ENCODE measurements at regions not wholly inside any gene's neighbourhood (a gene's known extent, or its start where the extent isn't known, plus 50 kb on each side); places are given as distances from the start of the nearest gene placed in this dataset.

DNA sequence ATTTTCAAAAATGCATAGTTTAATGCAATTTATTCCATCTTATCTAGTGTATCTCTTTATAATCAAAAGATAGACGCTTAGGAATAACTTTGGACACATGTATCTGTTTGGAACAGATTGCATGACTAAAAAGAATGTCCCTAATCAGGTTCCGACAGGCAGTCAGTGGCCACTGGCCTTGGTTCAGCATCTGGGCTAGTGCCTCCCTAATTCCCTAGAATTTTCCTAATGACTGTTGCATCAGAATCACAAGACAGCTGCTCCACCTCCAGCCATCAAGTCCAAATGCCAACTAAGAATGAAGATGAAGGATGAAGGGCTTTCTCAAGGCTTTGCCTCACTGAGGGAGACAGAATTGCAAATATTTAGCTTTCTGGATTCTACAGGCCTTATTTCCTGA is 173.8 kb downstream of the EFNB2 start:
- TF ChIP-seq, protein P1, sequence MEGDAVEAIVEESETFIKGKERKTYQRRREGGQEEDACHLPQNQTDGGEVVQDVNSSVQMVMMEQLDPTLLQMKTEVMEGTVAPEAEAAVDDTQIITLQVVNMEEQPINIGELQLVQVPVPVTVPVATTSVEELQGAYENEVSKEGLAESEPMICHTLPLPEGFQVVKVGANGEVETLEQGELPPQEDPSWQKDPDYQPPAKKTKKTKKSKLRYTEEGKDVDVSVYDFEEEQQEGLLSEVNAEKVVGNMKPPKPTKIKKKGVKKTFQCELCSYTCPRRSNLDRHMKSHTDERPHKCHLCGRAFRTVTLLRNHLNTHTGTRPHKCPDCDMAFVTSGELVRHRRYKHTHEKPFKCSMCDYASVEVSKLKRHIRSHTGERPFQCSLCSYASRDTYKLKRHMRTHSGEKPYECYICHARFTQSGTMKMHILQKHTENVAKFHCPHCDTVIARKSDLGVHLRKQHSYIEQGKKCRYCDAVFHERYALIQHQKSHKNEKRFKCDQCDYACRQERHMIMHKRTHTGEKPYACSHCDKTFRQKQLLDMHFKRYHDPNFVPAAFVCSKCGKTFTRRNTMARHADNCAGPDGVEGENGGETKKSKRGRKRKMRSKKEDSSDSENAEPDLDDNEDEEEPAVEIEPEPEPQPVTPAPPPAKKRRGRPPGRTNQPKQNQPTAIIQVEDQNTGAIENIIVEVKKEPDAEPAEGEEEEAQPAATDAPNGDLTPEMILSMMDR (IDR thresholded peaks at IDR 0.05; ENCODE audit: low read depth, low read length): no peak

DNA sequence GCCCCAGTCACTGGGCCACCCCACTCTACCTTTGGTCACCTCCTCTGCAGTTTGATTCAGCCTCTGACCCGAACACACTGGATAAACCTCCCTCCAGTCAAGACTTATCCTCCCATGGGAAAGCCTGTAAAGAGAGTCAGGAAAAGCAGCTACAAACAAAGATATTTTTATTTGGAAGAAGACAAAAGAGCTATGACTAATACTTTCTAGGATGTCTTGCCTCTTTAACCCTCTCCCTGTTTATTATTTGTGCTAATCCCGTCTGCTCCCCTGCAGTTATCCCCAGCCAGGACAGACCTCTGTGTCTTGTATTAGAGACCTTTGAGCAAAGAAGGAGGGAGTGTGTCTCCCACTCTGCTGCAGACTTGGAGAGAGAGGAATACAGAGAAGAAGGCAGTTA is 178.3 kb downstream of the EFNB2 start:
- H3K4me3 ChIP-seq (replicated peaks in 1 of 2; ENCODE audit: low read depth in 2 of 2, low read length in 2 of 2): no peak overlapping the region
- TF ChIP-seq, protein P1 (IDR thresholded peaks at IDR 0.05; ENCODE audit: low read depth, low read length): no peak
- peak; percentile 26 to 44 for DNase-seq (ENCODE audit: low read depth in 2 of 2)

More for the DNA sequence above, 173.8 kb downstream of the EFNB2 start:
- peak in 1 of 2 donors; percentile 24 for DNase-seq (ENCODE audit: low read depth in 2 of 2)
- no peak overlapping the region for H3K4me3 ChIP-seq (replicated peaks in 1 of 2; ENCODE audit: low read depth in 2 of 2, low read length in 2 of 2)

DNA sequence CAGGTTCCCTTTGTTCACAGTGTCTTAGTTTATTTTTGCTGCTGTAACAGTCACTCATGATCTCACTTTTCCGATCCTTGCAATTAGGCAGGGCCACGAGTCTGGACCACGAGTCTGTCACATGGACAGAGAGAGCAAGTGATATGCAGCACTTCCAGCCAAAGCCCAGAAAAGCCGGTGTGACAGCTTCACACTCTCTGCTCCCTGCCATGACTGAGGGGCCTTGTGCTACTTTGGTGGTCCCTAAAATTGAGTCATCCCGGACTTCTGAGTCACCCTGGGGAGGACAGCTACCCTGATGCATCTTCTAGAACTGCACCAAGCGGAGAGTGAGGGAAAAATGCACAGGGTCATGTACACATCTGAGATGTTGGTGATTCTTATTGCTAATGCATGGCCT is 179.6 kb downstream of the EFNB2 start:
- H3K4me3 ChIP-seq (replicated peaks in 1 of 2; ENCODE audit: low read depth in 2 of 2, low read length in 2 of 2): no peak overlapping the region
- TF ChIP-seq, protein P1 (IDR thresholded peaks at IDR 0.05; ENCODE audit: low read depth, low read length): no peak
- no peak for DNase-seq (ENCODE audit: low read depth in 2 of 2)

DNA sequence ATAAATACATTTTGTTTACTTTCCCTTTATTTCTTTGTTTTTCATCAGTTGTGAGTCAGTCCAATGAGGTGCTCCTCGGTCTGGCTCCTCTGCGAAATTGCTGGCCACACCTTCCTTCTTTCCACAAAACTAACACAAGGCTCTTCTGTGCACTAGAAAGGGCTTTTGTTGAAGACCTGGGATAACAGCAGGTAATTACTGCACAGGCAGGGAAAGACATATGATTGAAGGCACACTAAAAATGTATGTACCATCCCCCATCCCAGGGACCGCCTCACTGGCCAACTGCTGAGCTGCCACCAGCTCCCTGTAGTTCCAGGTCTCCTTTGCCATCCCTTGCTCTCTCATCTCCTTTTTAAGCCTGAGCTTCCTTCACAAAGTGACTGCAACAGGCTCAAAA is 180.5 kb downstream of the EFNB2 start:
- DNase-seq (ENCODE audit: low read depth in 2 of 2): no peak
- TF ChIP-seq, protein P1 (IDR thresholded peaks at IDR 0.05; ENCODE audit: low read depth, low read length): no peak
- no peak overlapping the region for H3K4me3 ChIP-seq (replicated peaks in 1 of 2; ENCODE audit: low read depth in 2 of 2, low read length in 2 of 2)

DNA sequence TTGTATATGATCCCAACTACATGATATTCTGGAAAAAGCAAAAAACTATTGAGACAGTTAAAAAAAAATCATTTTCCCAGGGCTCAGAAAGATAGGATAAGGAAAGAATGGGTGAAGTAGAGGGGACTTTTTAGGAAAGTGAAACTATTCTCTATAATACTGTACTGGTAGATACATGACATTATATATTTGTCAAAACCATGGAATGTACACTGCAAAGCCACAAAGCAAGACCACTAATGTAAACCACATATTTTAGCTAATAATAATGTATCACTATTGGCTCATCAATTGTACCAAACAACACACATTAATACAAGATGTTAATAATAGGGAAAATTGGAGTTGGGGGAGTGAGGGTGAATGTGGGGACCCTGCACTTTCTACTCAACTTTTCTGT is 182.6 kb downstream of the EFNB2 start:
- no peak for DNase-seq (ENCODE audit: low read depth in 2 of 2)
- TF ChIP-seq, protein P1 (IDR thresholded peaks at IDR 0.05; ENCODE audit: low read depth, low read length): no peak
- H3K4me3 ChIP-seq (replicated peaks in 1 of 2; ENCODE audit: low read depth in 2 of 2, low read length in 2 of 2): no peak overlapping the region

DNA sequence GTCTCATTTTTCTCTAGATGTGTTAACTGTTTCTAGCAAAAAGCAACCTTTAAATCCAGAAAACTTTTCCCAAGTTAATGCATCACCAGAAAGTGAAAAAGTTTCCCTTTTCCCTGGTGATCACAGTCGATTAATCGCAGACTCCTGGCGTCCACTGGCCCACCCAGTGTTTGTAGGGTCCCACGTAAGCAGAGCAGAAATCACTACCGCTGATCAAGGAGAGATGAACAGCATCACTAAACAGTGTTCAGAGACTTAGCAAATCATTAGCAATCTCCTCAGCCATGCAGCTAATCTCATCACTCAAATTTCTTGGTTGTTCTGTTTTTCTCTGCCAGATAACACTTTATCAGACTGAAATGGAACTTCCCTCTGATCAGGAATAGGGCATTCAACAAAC is 184.2 kb downstream of the EFNB2 start:
- TF ChIP-seq, protein P1 (IDR thresholded peaks at IDR 0.05; ENCODE audit: low read depth, low read length): no peak
- no peak for DNase-seq (ENCODE audit: low read depth in 2 of 2)

DNA sequence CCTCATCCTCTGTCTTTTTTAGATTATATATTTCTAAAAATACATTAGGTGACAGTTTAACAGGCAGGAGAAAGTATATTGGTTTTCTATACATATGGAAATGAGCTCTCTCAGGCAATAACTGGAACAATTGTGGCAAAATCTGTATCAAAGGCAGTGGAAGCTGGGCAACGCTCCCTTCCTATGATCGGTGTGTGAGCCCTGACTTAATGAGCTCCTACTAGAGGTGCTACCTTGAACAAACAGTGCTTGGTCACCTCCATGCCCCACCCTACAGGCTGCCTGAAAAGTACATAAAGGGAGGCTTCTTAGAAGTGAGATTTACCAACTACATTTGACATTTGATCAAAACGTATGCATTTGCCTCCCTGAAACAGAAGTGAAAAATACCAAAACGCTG is 185.3 kb downstream of the EFNB2 start:
- no peak overlapping the region for H3K4me3 ChIP-seq (replicated peaks in 1 of 2; ENCODE audit: low read depth in 2 of 2, low read length in 2 of 2)
- TF ChIP-seq, protein P1 (IDR thresholded peaks at IDR 0.05; ENCODE audit: low read depth, low read length): no peak
- no peak for DNase-seq (ENCODE audit: low read depth in 2 of 2)

More for the DNA sequence above, 184.2 kb downstream of the EFNB2 start:
- no peak overlapping the region for H3K4me3 ChIP-seq (replicated peaks in 1 of 2; ENCODE audit: low read depth in 2 of 2, low read length in 2 of 2)
